ENCODE measurements at regions not wholly inside any gene's neighbourhood (a gene's known extent, or its start where the extent isn't known, plus 50 kb on each side); places are given as distances from the start of the nearest gene placed in this dataset.

GRCh38 chr2:239587841-239588240 is 187.0 kb upstream of the HDAC4 start:
- no peaks in the 10 kb centered on the region for H3K9me3 ChIP-seq (replicated peaks)
- no peak overlapping the region for H3K27ac ChIP-seq
- no peak for DNase-seq
- H3K36me3 ChIP-seq, result no peaks in the 10 kb centered on the region
- H3K4me1 ChIP-seq, result no peaks in the 10 kb centered on the region
- peaks cover 23% of the 10 kb centered on the region for H3K27me3 ChIP-seq
- H3K4me3 ChIP-seq, result no peak overlapping the region

DNA sequence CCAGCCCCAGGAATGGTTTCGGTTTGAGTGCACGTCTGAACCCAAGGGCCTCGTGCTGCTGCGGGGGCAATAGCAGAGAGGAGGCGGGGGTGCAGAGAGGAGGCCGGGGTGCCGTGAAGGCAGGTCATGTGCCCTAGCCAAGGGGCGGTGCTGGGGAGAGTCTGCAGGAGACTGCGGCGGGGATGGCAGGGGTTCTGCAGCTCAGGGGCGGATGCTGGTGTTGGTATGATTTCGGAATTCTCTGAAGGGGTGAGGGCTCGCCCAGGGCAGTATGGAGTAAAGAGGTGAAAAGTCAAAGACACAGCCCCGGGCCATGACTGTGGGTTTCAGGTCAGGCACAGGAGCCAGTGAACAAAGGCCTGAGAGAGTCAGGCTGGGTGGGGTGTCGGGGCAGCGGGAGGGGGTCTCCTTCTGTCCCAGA is 186.5 kb upstream of the HDAC4 start:
- DNase-seq, result no peak
- Histone ChIP-seq H3K9me3 (replicated peaks) (no peaks in the 10 kb centered on the region), H3K27me3 (peaks cover 27% of the 10 kb centered on the region), H3K4me1 (no peaks in the 10 kb centered on the region), H3K27ac (no peak overlapping the region), H3K36me3 (no peaks in the 10 kb centered on the region), H3K4me3 (no peak overlapping the region)

GRCh38 chr2:239586651-239587310 is 186.0 kb upstream of the HDAC4 start:
- Histone ChIP-seq H3K27ac (no peak overlapping the region), H3K36me3 (no peaks in the 10 kb centered on the region), H3K27me3 (peaks cover 31% of the 10 kb centered on the region), H3K4me3 (no peak overlapping the region), H3K4me1 (no peaks in the 10 kb centered on the region), H3K9me3 (replicated peaks) (no peaks in the 10 kb centered on the region)
- DNase-seq, result no peak

GRCh38 chr2:239585422-239585821 is 184.6 kb upstream of the HDAC4 start:
- H3K4me3 ChIP-seq, result no peak overlapping the region
- DNase-seq, result no peak
- H3K36me3 ChIP-seq, result no peaks in the 10 kb centered on the region
- peaks cover 36% of the 10 kb centered on the region for H3K27me3 ChIP-seq
- no peak overlapping the region for H3K27ac ChIP-seq
- no peaks in the 10 kb centered on the region for H3K4me1 ChIP-seq
- H3K9me3 ChIP-seq (replicated peaks), result no peaks in the 10 kb centered on the region

- Histone ChIP-seq H3K36me3 (no peaks in the 10 kb centered on the region), H3K4me1 (no peaks in the 10 kb centered on the region), H3K27me3 (peaks cover 38% of the 10 kb centered on the region), H3K4me3 (no peak overlapping the region), H3K9me3 (replicated peaks) (no peaks in the 10 kb centered on the region), H3K27ac (no peak overlapping the region)
- no peak for DNase-seq
These were observed 184.2 kb upstream of the HDAC4 start for GRCh38 chr2:239584986-239585385.

DNA sequence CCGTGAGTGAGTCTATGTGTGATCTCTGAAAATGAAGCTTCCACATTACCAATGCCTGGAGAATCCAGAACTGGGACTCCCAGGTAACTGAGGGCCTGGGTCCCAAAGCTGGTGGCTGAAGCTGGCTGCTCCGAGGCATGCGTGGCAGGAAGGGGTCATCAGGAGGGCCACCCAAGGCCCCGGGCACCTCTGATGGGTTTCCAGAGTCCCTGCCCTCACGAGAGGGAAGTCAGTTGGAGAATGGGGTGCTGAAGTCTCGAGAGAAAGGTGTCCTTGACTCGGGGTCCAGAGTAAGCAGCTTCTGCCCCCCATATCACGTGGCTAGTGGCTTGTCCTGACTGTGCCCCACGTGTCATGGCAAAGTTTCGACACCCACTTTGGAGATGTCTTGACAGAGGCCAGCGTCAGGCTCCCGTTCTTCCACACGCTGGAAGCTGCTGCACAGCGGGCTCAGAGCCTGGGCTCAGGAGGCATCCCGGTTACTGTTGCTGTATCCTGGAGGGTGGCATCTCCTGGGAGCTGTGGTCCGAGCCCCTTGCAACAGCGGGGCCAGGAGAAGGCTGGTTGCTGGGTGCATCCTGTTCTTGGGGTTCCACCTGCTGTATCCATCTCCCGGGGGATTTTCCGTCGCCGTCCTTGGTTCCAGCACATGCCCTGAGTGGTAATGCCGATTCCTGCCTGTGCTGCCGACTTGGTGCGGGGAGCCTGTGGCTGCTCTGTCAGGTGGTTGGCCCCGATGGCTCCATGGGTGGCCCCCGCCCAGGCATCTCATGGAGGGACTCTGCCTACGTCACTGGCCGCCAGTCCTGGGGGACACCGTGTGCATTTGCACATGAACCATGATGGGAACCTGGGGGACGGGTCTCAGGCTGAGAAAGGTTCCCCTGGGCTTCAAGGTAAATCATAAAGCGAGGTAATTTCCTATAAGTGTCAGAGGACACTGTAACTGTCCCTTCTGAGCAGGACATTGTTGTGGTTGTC is 183.3 kb upstream of the HDAC4 start:
- H3K4me3 ChIP-seq, result no peak overlapping the region
- no peaks in the 10 kb centered on the region for H3K4me1 ChIP-seq
- H3K9me3 ChIP-seq (replicated peaks), result no peaks in the 10 kb centered on the region; the same call in 1 of the 2 replicates
- H3K27ac ChIP-seq, result no peak overlapping the region
- no peaks in the 10 kb centered on the region for H3K36me3 ChIP-seq
- DNase-seq, result no peak
- peaks cover 38% of the 10 kb centered on the region for H3K27me3 ChIP-seq

GRCh38 chr2:239583171-239583878 is 182.5 kb upstream of the HDAC4 start:
- no peaks in the 10 kb centered on the region for H3K36me3 ChIP-seq
- no peaks in the 10 kb centered on the region for H3K4me1 ChIP-seq
- H3K9me3 ChIP-seq (replicated peaks), result no peaks in the 10 kb centered on the region; the same call in 1 of the 2 replicates
- no peak for DNase-seq
- H3K27ac ChIP-seq, result no peak overlapping the region
- H3K27me3 ChIP-seq, result peaks cover 38% of the 10 kb centered on the region
- no peak overlapping the region for H3K4me3 ChIP-seq

GRCh38 chr2:239582476-239582875 is 181.7 kb upstream of the HDAC4 start:
- H3K4me3 ChIP-seq, result no peak overlapping the region
- no peak overlapping the region for H3K27ac ChIP-seq
- peaks cover 38% of the 10 kb centered on the region for H3K27me3 ChIP-seq
- no peaks in the 10 kb centered on the region for H3K4me1 ChIP-seq
- H3K36me3 ChIP-seq, result no peaks in the 10 kb centered on the region
- H3K9me3 ChIP-seq (replicated peaks), result no peaks in the 10 kb centered on the region; the same call in 1 of the 2 replicates
- DNase-seq, result no peak

DNA sequence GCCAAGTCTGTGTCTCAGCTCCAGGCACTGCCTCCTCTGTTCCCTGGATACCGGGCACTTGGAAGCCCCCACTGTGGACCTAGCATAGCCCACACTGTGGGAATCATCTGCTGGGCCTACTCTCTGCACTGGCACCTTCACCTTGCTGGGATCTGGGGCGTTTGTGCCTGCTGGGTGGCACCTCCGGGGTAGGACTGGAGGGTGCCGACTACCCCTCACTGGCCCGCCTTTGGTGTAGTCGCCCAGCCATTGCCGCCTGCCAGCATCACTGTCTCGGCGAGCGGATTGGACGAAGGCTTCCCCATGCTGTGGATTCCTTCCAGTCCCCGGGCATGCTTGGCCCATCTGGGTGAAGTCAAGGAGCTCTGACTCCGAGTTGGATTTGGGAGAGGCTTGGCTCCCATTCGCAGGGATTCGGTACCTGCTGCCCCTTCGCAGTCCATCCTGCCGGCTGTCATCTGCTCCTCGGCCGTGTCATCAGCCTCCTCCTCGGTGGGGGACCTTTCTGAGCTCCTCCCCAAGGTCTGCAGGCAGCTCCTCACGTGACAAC is 180.6 kb upstream of the HDAC4 start:
- no peaks in the 10 kb centered on the region; the same call in 1 of the 2 replicates for H3K9me3 ChIP-seq (replicated peaks)
- H3K36me3 ChIP-seq, result no peaks in the 10 kb centered on the region
- no peak overlapping the region for H3K27ac ChIP-seq
- DNase-seq, result no peak
- peaks cover 38% of the 10 kb centered on the region for H3K27me3 ChIP-seq
- H3K4me3 ChIP-seq, result no peak overlapping the region
- H3K4me1 ChIP-seq, result no peaks in the 10 kb centered on the region

DNA sequence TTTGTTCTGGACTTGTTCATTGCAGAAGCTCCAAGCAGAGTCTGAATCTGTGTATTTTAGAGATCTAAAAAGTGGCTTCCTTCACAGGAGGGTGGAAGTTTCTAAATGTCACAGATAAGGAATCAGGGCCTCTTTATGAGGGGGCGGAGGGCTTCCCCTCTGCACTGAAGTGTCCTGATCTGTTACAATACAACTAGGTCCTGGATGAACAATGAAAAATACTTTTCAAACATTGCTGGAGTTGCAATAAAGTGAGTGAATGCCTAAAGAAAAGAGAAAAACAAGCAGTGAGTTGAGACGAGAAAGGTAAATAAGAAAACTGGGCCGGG is 179.3 kb upstream of the HDAC4 start:
- peaks cover 40% of the 10 kb centered on the region for H3K27me3 ChIP-seq
- H3K36me3 ChIP-seq, result no peaks in the 10 kb centered on the region
- H3K27ac ChIP-seq, result no peak overlapping the region
- no peak for DNase-seq
- H3K9me3 ChIP-seq (replicated peaks), result no peaks in the 10 kb centered on the region; the same call in 1 of the 2 replicates
- H3K4me3 ChIP-seq, result no peak overlapping the region
- no peaks in the 10 kb centered on the region for H3K4me1 ChIP-seq

GRCh38 chr2:239579524-239580198 is 178.8 kb upstream of the HDAC4 start:
- no peak for DNase-seq
- Histone ChIP-seq H3K9me3 (replicated peaks) (no peaks in the 10 kb centered on the region; the same call in 1 of the 2 replicates), H3K27me3 (peaks cover 42% of the 10 kb centered on the region), H3K4me3 (no peak overlapping the region), H3K27ac (no peak overlapping the region), H3K36me3 (no peaks in the 10 kb centered on the region), H3K4me1 (no peaks in the 10 kb centered on the region)

DNA sequence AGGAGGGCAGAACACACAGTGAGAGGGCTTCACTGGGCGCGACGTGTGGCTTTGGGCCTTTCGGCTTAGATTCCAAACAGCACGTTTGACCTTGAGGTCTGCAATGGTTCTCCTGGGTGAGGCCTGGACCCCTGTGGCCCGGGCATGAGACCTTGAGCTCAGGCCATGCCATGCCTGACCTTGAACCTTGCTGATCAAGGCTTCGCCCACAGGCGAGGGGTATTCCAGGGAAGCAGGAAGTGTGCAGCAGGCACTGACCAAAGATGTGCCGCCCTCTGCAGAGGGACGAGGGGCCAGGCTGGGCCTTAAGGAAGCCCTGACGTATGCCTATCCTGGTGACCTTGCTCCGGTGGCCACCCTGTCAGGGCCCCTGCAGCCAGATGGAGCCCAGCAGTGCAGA is 178.3 kb upstream of the HDAC4 start:
- no peak overlapping the region for H3K27ac ChIP-seq
- H3K4me1 ChIP-seq, result no peaks in the 10 kb centered on the region; the same call in 1 of the 2 replicates
- H3K36me3 ChIP-seq, result no peaks in the 10 kb centered on the region
- DNase-seq, result no peak
- peaks cover 39% of the 10 kb centered on the region for H3K27me3 ChIP-seq
- H3K9me3 ChIP-seq (replicated peaks), result no peaks in the 10 kb centered on the region; the same call in 1 of the 2 replicates
- H3K4me3 ChIP-seq, result no peak overlapping the region

GRCh38 chr2:239578381-239578780 is 177.6 kb upstream of the HDAC4 start:
- H3K36me3 ChIP-seq, result no peaks in the 10 kb centered on the region
- H3K27me3 ChIP-seq, result peaks cover 34% of the 10 kb centered on the region
- no peak overlapping the region for H3K27ac ChIP-seq
- H3K9me3 ChIP-seq (replicated peaks), result no peaks in the 10 kb centered on the region; the same call in 1 of the 2 replicates
- H3K4me3 ChIP-seq, result no peak overlapping the region
- no peaks in the 10 kb centered on the region; the same call in 1 of the 2 replicates for H3K4me1 ChIP-seq
- no peak for DNase-seq

DNA sequence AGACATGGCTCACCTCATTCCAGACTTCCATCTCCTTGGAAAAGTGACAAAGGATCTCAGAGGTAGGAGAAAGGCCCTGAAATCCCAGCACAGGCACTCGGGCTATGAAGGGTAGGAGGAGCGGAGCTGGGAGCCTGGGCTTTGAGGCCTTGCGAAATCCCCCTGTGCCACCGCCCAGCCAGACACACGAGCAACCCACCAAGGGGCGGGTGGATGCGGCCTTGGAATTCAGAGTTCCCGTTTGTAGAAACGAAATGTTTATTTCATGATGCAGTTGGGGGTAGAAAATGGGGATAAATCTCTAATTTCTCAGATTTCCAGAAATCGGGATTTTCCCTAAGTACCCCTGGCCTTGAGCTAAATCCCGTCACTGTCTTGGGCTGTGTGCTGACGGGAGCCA is 177.1 kb upstream of the HDAC4 start:
- Histone ChIP-seq H3K27ac (no peak overlapping the region), H3K36me3 (no peaks in the 10 kb centered on the region), H3K4me1 (no peaks in the 10 kb centered on the region; the same call in 1 of the 2 replicates), H3K4me3 (no peak overlapping the region), H3K27me3 (peaks cover 34% of the 10 kb centered on the region), H3K9me3 (replicated peaks) (no peaks in the 10 kb centered on the region; the same call in 1 of the 2 replicates)
- no peak for DNase-seq
